ENCODE measurements at regions not wholly inside any gene's neighbourhood (a gene's known extent, or its start where the extent isn't known, plus 50 kb on each side); places are given as distances from the start of the nearest gene placed in this dataset.

DNA sequence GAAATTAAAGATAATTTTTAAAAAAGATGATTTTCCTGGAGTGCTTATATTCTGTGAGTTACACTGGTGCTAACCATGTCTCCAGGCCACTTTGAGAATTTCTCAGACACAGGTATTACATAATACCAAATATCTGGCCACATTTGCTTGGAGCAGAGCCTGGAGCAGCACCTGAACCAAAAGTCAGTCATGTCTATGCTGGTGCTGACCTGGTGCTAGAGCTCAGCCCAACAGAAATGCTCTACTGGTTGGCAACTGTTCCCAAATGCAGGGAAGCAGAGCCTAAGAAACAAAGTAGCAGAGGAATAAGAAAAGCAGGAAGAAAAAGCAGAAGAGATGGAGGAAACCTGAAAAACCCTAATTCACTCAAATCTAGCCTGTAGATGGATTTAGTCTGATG is 135.7 kb upstream of the SLC7A14 start:
- TF ChIP-seq, protein P1, sequence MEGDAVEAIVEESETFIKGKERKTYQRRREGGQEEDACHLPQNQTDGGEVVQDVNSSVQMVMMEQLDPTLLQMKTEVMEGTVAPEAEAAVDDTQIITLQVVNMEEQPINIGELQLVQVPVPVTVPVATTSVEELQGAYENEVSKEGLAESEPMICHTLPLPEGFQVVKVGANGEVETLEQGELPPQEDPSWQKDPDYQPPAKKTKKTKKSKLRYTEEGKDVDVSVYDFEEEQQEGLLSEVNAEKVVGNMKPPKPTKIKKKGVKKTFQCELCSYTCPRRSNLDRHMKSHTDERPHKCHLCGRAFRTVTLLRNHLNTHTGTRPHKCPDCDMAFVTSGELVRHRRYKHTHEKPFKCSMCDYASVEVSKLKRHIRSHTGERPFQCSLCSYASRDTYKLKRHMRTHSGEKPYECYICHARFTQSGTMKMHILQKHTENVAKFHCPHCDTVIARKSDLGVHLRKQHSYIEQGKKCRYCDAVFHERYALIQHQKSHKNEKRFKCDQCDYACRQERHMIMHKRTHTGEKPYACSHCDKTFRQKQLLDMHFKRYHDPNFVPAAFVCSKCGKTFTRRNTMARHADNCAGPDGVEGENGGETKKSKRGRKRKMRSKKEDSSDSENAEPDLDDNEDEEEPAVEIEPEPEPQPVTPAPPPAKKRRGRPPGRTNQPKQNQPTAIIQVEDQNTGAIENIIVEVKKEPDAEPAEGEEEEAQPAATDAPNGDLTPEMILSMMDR (optimal IDR thresholded peaks at IDR 0.05 in 1 of 3, IDR thresholded peaks at IDR 0.05 in 1 of 3, conservative IDR thresholded peaks at IDR 0.05 in 1 of 3; ENCODE audit: extremely low read depth in 1 of 3, insufficient read depth in 2 of 3, low read length in 3 of 3), result no peak
- no peak for TF ChIP-seq EZH2 (IDR thresholded peaks at IDR 0.05; ENCODE audit: low read length)
